GM18498 (cell line): ENCODE measurements at regions not wholly inside any gene's neighbourhood (a gene's known extent, or its start where the extent isn't known, plus 50 kb on each side); places are given as distances from the start of the nearest gene placed in this dataset.
"Not testable (repeated sequence)": the region's sequence is repeated elsewhere in the genome, so short reads cannot be mapped to it uniquely, and the experiment has no call there.

Source experiments
- ATAC-seq: cut with Tn5 transposase; IDR thresholded peaks from one replicate; pipeline ENCODE4 v1.9.1; 2021; ENCODE audit warnings: mild to moderate bottlenecking, moderate library complexity; ENCODE audit not compliant: unreplicated experiment

- ATAC-seq = no peak
These were observed 94.7 kb upstream of the ERRFI1 start for GRCh38 chr1:8120693-8121260.

GRCh38 chr1:8118736-8119135, 92.6 kb upstream of the ERRFI1 start:
- ATAC-seq = not testable (repeated sequence)

- ATAC-seq = no peak
These were observed 91.9 kb upstream of the ERRFI1 start for GRCh38 chr1:8118031-8118451.

GRCh38 chr1:8116894-8117264, 90.8 kb upstream of the ERRFI1 start:
- ATAC-seq = no peak

DNA sequence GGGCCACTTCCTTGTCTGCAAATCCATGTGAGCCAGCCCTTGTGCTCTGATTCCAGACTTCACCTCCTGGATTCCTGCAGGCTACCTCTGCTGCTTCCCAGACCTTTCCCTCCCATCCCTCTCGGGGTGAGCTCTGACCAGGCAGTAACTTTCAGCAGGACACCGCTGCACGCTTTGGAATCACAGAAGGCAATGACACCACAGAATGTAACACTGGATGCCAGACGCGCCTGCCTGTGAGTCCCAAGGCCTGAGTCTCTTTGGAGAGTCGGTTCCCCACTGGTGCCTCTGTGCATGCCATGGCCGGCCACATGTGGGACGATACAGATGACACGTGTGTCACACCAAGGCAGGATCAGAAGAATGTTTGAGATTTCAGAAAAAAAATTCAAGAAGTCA, 89.7 kb upstream of the ERRFI1 start:
- no peak for ATAC-seq

- ATAC-seq = no peak
These were observed 89.1 kb upstream of the ERRFI1 start for GRCh38 chr1:8115031-8115768.

GRCh38 chr1:8113262-8114220, 87.4 kb upstream of the ERRFI1 start:
- ATAC-seq = no peak

DNA sequence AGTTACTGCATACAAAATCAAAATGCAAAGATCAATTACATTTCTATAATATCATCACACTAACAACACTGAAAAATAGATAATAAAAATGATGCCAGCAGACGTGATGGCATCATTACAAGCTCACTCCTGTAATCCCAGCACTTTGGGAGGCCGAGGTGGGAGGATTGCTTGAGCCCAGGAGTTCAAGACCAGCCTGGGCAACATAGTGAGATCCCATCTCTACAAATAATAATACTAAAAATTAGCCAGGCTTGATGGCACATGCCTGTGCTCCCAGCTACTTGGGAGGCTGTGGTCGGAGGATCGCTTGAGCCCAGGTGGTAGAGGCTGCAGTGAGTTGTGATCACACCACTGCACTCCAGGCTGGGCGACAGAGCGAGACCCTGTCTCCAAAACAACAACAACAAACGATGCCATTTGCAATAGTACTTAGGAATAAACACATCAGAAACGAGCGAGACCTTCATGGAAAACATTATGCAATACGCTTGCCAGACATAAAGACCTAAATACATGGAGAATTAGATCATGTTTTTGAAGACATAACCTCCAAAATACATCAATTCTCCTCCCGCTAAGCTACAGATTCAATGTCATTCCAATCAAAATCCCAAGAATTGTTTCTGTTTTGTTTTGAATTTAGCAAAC, 86.6 kb upstream of the ERRFI1 start:
- no peak for ATAC-seq

DNA sequence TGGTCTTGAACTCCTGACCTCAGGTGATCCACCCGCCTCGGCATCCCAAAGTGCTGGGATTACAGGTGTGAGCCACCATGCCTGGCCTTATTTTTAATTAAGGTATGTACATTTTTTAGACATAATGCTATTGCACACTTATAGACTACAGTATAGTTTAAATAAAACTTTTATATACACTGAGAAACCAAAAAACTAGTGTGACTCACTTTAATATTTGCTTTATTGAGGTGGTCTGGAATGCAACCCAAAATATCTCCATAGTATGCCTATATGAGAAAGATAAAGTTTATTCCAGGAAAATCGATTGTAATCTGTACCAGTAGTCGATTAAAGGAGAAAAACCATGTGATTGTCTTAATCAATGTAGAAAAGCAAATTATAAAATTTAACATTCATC, 85.5 kb upstream of the ERRFI1 start:
- ATAC-seq = no peak

DNA sequence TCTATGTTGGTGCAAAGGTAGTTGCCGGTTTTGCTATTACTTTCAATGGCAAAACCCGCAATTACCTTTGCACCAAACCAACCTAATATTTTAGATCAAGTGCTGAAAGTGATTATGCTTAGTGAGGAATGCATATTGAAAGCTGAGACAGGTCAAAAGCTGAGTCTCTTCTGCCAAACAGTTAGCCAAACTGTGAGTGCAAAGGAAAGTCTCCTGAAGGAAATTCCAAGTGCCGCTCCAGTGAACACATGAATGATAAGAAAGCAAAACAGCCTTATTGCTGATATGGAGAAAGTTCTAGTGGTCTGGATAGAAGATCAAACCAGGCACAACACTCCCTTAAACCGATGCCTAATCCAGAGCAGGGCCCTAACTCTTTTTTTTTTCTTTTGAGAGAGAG, 83.1 kb upstream of the ERRFI1 start:
- no peak for ATAC-seq

DNA sequence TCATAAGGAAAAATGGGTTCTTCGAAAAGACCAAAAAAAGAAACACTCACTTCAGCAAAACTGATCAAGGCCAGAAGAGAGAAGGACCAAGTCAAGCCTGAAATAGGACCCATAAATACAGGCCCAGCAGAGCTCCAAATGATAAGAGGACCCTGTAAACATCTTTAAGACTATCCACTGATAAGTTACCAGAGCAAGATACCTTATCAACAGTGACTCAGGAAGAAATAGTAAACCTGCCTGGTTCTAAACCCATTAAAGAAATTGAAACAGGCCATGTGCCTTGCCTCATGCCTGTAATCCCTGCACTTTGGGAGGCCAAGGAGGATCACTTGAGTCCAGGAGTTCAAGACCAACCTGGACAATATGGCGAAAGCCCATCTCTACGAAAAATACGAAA, 81.8 kb upstream of the ERRFI1 start:
- no peak for ATAC-seq

DNA sequence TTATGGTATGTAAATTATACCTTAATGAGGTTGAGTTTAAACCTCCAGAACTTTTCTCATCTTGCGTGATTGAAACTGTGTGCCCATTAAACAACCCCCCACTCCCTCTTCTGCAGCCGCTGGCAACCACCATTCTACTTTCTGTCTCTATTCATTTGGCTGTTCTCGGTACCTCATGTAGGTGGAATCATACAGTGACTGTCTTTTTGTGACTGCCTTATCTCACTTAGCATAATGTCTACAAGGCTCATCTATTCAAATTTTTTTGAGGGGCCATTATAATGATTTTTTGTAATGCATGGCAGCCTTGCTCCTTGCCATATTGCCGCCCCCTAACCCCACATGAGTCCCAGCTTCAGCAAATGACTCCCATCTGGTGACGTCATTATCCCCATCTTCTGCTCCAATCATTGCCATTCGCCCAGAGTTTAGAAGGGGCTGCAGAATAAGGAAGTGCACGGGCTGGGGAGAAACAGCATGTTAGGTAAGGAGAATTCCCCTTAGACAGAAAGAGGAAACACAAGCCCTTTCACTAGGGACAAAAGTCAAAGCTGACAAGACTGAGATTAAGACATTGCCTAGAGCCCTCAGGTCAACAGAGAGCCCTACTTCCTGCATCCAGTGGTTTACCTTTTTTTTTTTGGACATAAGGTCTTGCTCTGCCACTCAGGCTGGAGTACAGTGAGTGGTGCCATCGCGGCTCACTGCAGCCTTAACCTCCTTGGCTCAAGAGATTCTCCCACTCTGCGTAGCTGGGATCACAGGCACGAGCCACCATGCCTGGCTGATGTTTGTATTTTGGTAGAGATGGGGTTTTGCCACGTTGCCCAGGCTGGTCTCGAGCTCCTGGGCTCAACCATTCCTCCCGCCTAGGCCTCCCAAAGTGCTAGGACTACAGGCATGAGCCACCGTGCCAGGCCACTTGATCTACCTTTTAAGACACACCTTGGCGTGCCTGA, 78.4 kb upstream of the ERRFI1 start:
- no peak for ATAC-seq

DNA sequence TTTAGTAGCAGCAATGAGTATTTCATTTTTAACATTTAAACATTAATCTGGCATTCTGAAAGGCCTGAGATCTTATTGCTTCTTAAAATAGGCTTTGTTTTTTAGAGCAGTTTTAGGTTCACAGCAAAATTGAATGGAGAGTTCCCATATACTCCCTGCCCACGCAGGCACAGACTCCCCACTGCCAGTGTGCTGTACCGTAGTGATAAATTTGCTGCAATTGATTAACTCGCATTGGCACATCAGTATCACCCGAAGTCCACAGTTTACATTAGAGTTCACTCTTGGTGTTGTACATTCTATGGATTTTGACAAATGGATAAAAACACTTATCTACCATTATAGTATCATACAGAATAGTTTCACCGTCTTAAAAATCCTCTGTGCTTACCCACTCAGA, 71.8 kb upstream of the ERRFI1 start:
- ATAC-seq = peak; percentile 33

DNA sequence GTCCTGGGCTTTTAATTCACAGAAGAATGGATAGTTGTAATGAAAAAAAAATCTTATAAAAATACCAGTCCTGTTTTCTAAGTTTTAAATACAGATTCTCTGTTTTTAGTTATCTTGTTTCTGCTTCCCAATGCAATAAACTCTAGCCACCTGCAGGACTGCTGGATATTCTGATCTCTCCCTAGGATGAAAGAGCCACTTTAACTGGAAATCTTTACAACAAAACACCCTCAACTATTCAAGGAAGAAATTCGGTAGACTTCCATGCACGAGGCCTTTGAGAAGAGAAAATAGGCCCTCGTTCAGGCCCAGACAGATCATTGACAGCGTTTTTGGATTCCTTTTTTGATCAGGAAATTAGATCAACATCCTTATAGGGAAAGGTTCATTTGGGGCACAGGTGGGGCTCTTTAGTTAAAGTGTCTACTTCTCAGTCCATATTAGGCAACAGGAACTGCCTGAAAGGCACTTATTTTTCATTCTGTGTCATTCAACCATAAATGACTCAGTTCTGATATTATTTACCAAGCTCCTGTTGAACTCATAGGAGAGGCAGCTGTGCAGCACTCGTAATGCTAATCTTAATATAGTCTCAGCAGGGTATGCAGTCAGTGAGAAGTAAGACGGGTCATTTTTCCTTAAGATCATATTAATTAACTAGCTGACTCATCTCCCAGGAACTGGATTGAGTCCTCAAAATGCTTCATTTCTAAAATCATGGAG, 71.1 kb upstream of the ERRFI1 start:
- peak; percentile 84 for ATAC-seq

- ATAC-seq = no peak
These were observed 70.2 kb upstream of the ERRFI1 start for GRCh38 chr1:8096105-8097011.

GRCh38 chr1:8095584-8095983, 69.5 kb upstream of the ERRFI1 start:
- no peak for ATAC-seq

- no peak for ATAC-seq
These were observed 68.6 kb upstream of the ERRFI1 start for GRCh38 chr1:8094481-8095241.
